MM.1S (cell line): ENCODE measurements at regions not wholly inside any gene's neighbourhood (a gene's known extent, or its start where the extent isn't known, plus 50 kb on each side); places are given as distances from the start of the nearest gene placed in this dataset.

Experiments
- DNase-seq: peaks from one replicate; pipeline ENCODE4 v3.0.0-alpha.2; 2015
- H2AFZ ChIP-seq: fragments of 300-600 bp; sonication (generic); 2 replicates; pipeline ENCODE4 v1.6.0; 2016; ENCODE audit warnings: antibody characterized with exemption, low read length
- H3F3A ChIP-seq: fragments of 300-600 bp; sonication (generic); 2 replicates; pipeline ENCODE4 v1.6.1; 2016; ENCODE audit warnings: mild to moderate bottlenecking, antibody characterized with exemption, low read length, moderate library complexity, mixed read lengths; ENCODE audit not compliant: insufficient read depth
- H3K27ac ChIP-seq: fragments of 300-600 bp; sonication (generic); 2 replicates; pipeline ENCODE4 v1.5.1; 2016; ENCODE audit warnings: mild to moderate bottlenecking, low read length
- H3K27me3 ChIP-seq: fragments of 300-600 bp; sonication (generic); replicated peaks from 2 replicates; pipeline ENCODE4 v1.6.0; 2016; ENCODE audit warnings: low read length; ENCODE audit not compliant: insufficient read depth
- H3K36me3 ChIP-seq: fragments of 300-600 bp; sonication (generic); replicated peaks from 2 replicates; pipeline ENCODE4 v1.6.1; 2016; ENCODE audit warnings: mild to moderate bottlenecking, low read length, mixed read lengths; ENCODE audit not compliant: insufficient read depth
- H3K4me1 ChIP-seq: fragments of 300-600 bp; sonication (generic); 2 replicates; pipeline ENCODE4 v1.6.1; 2016; ENCODE audit warnings: low read length, mixed read lengths
- H3K4me2 ChIP-seq: fragments of 300-600 bp; sonication (generic); 2 replicates; pipeline ENCODE4 v1.6.0; 2016; ENCODE audit warnings: low read depth, low read length
- H3K4me3 ChIP-seq: fragments of 300-600 bp; sonication (generic); 2 replicates; pipeline ENCODE4 v1.5.1; 2016; ENCODE audit warnings: low read length, mixed read lengths
- H3K79me2 ChIP-seq: fragments of 300-600 bp; sonication (generic); 2 replicates; pipeline ENCODE4 v1.6.1; 2016; ENCODE audit warnings: mixed run types, low read length, mixed read lengths
- H3K9ac ChIP-seq: fragments of 300-600 bp; sonication (generic); 2 replicates; pipeline ENCODE4 v1.6.1; 2016; ENCODE audit warnings: low read length, mixed read lengths
- H3K9me2 ChIP-seq: fragments of 300-600 bp; sonication (generic); replicated peaks from 2 replicates; pipeline ENCODE4 v1.6.1; 2016; ENCODE audit warnings: mild to moderate bottlenecking, low read length, mixed read lengths; ENCODE audit not compliant: insufficient read depth
- H3K9me3 ChIP-seq: fragments of 300-600 bp; sonication (generic); replicated peaks from 2 replicates; pipeline ENCODE4 v1.6.1; 2016; ENCODE audit warnings: mild to moderate bottlenecking, low read length, mixed read lengths; ENCODE audit not compliant: insufficient read depth
- H4K20me1 ChIP-seq: fragments of 300-600 bp; sonication (generic); 2 replicates; pipeline ENCODE4 v1.6.1; 2016; ENCODE audit warnings: mild to moderate bottlenecking, low read length, moderate library complexity, mixed read lengths; ENCODE audit not compliant: insufficient read depth
- CTCF ChIP-seq: fragments of 300-600 bp; sonication (generic); IDR thresholded peaks from 2 replicates; pipeline ENCODE4 v1.5.1; 2016; ENCODE audit warnings: antibody characterized with exemption, low read length, mixed read lengths
- EZH2 ChIP-seq: fragments of 300-600 bp; sonication (generic); optimal IDR thresholded peaks from 2 replicates; pipeline ENCODE3; 2017; ENCODE audit warnings: low read depth, mild to moderate bottlenecking, antibody characterized with exemption, low read length, mixed read lengths
- EZH2phosphoT487 ChIP-seq: fragments of 300-600 bp; sonication (generic); IDR thresholded peaks from 2 replicates; pipeline ENCODE4 v1.6.1; 2018; ENCODE audit warnings: antibody characterized with exemption, low read length

- Histone ChIP-seq H3K27me3 (peaks cover 56% of the 10 kb centered on the region), H4K20me1 (no peaks in the 10 kb centered on the region), H3K9me3 (no peaks in the 10 kb centered on the region), H3K4me2 (no peak overlapping the region), H3K9me2 (no peaks in the 10 kb centered on the region), H3F3A (no peaks in the 10 kb centered on the region), H2AFZ (no peak overlapping the region), H3K27ac (no peak overlapping the region), H3K9ac (no peak overlapping the region), H3K4me1 (no peaks in the 10 kb centered on the region), H3K4me3 (no peak overlapping the region), H3K36me3 (no peaks in the 10 kb centered on the region), H3K79me2 (no peaks in the 10 kb centered on the region)
- TF ChIP-seq CTCF = no peak
- no peak for TF ChIP-seq EZH2
- no peak for TF ChIP-seq EZH2phosphoT487
- no peak for DNase-seq
Measured at GRCh38 chr1:17994046-17994445, 113.6 kb upstream of the IGSF21 start.

- H3K79me2 ChIP-seq = no peaks in the 10 kb centered on the region
- TF ChIP-seq EZH2 = no peak
- TF ChIP-seq CTCF = no peak
- TF ChIP-seq EZH2phosphoT487 = no peak
- peaks cover 58% of the 10 kb centered on the region for H3K27me3 ChIP-seq
- no peaks in the 10 kb centered on the region for H3K9me2 ChIP-seq
- H3K27ac ChIP-seq = no peak overlapping the region
- H3K9ac ChIP-seq = no peak overlapping the region
- H3K9me3 ChIP-seq = no peaks in the 10 kb centered on the region
- H3K4me3 ChIP-seq = no peak overlapping the region
- H3F3A ChIP-seq = no peaks in the 10 kb centered on the region
- no peak overlapping the region for H3K4me2 ChIP-seq
- H4K20me1 ChIP-seq = no peaks in the 10 kb centered on the region
- no peaks in the 10 kb centered on the region for H3K36me3 ChIP-seq
- no peak overlapping the region for H2AFZ ChIP-seq
- no peaks in the 10 kb centered on the region for H3K4me1 ChIP-seq
- no peak for DNase-seq
Measured at GRCh38 chr1:17995480-17995879, 112.1 kb upstream of the IGSF21 start.

GRCh38 chr1:17998889-17999288 lies 108.7 kb upstream of the IGSF21 start:
- Histone ChIP-seq H3F3A (no peaks in the 10 kb centered on the region), H3K27me3 (peaks cover 67% of the 10 kb centered on the region), H3K9ac (no peak overlapping the region), H3K9me3 (no peaks in the 10 kb centered on the region), H3K4me1 (no peaks in the 10 kb centered on the region), H3K27ac (no peak overlapping the region), H4K20me1 (no peaks in the 10 kb centered on the region), H3K79me2 (no peaks in the 10 kb centered on the region), H3K9me2 (no peaks in the 10 kb centered on the region), H3K36me3 (no peaks in the 10 kb centered on the region), H3K4me2 (no peak overlapping the region), H3K4me3 (no peak overlapping the region), H2AFZ (no peak overlapping the region)
- TF ChIP-seq CTCF = peak; percentile 14
- TF ChIP-seq EZH2 = no peak
- DNase-seq = no peak

GRCh38 chr1:17999884-18000283 lies 107.7 kb upstream of the IGSF21 start:
- Histone ChIP-seq H3K4me1 (no peaks in the 10 kb centered on the region), H3K27ac (no peak overlapping the region), H2AFZ (no peak overlapping the region), H3K79me2 (no peaks in the 10 kb centered on the region), H3K9me2 (no peaks in the 10 kb centered on the region), H3K9me3 (no peaks in the 10 kb centered on the region), H3K9ac (no peak overlapping the region), H3K4me3 (no peak overlapping the region), H3K4me2 (no peak overlapping the region), H3F3A (no peaks in the 10 kb centered on the region), H3K27me3 (peaks cover 73% of the 10 kb centered on the region), H4K20me1 (no peaks in the 10 kb centered on the region), H3K36me3 (no peaks in the 10 kb centered on the region)
- TF ChIP-seq EZH2phosphoT487 = no peak
- no peak for TF ChIP-seq EZH2
- TF ChIP-seq CTCF = no peak
- no peak for DNase-seq
